C4-2B (cell line): ENCODE measurements at regions not wholly inside any gene's neighbourhood (a gene's known extent, or its start where the extent isn't known, plus 50 kb on each side); places are given as distances from the start of the nearest gene placed in this dataset.

ENCODE experiments used
- CTCF ChIP-seq: fragments of 450-650 bp; conservative IDR thresholded peaks from 2 replicates; pipeline ENCODE4 v1.5.1; 2017; ENCODE audit warnings: mild to moderate bottlenecking
- ZFX ChIP-seq: fragments of 450-650 bp; IDR thresholded peaks from 2 replicates; pipeline ENCODE4 v1.6.1; 2017

- TF ChIP-seq CTCF (no peak), ZFX (no peak)
These were observed 969.9 kb upstream of the CITED2 start for GRCh38 chr6:140344142-140344913.
